DND-41 (cell line): ENCODE measurements at regions not wholly inside any gene's neighbourhood (a gene's known extent, or its start where the extent isn't known, plus 50 kb on each side); places are given as distances from the start of the nearest gene placed in this dataset.

Source experiments
- CTCF ChIP-seq: IDR thresholded peaks from 2 replicates; pipeline ENCODE4 v1.5.1; 2012; ENCODE audit warnings: borderline replicate concordance, low read length, moderate library complexity, mild to moderate bottlenecking; ENCODE audit not compliant: poor library complexity, severe bottlenecking; ENCODE audit errors: extremely low read depth
- EZH2 ChIP-seq: IDR thresholded peaks from 3 replicates; pipeline ENCODE4 v1.6.1; 2012; ENCODE audit warnings: borderline replicate concordance, low read depth, mild to moderate bottlenecking, moderate library complexity, low read length, inconsistent platforms; ENCODE audit not compliant: severe bottlenecking

GRCh38 chr2:175612280-175612679, 389.8 kb downstream of the LNPK start:
- TF ChIP-seq CTCF (no peak), EZH2 (no peak)
